RWPE2 (cell line): ENCODE measurements at regions not wholly inside any gene's neighbourhood (a gene's known extent, or its start where the extent isn't known, plus 50 kb on each side); places are given as distances from the start of the nearest gene placed in this dataset.

ENCODE experiments used
- ATAC-seq: fragments of 200-7000 bp; cut with Tn5 transposase; 3 replicates; pipeline ENCODE4 v1.9.1; 2021; ENCODE audit warnings: low read depth
- DNase-seq: peaks from one replicate; pipeline ENCODE4 v3.0.0-alpha.2; 2020; ENCODE audit warnings: low spot score
- H3K27ac ChIP-seq: fragments of 450-650 bp; 2 replicates; pipeline ENCODE4 v1.5.1; 2017; ENCODE audit warnings: mild to moderate bottlenecking; ENCODE audit not compliant: poor library complexity, severe bottlenecking
- H3K27me3 ChIP-seq: fragments of 250-450 bp; sonication (Bioruptor Pico); 2 replicates; pipeline ENCODE4 v1.5.1; 2021; ENCODE audit warnings: mild to moderate bottlenecking, moderate library complexity; ENCODE audit not compliant: insufficient read depth, poor library complexity, severe bottlenecking
- H3K36me3 ChIP-seq: fragments of 250-450 bp; sonication (Bioruptor Pico); 2 replicates; pipeline ENCODE4 v1.5.1; 2020; ENCODE audit warnings: low read depth, mild to moderate bottlenecking, moderate library complexity
- H3K4me1 ChIP-seq: fragments of 250-450 bp; sonication (Bioruptor Pico); 2 replicates; pipeline ENCODE4 v1.5.1; 2021; ENCODE audit warnings: mild to moderate bottlenecking, moderate library complexity; ENCODE audit not compliant: insufficient read depth, poor library complexity, severe bottlenecking
- H3K4me3 ChIP-seq: fragments of 250-450 bp; sonication (Bioruptor Pico); 2 replicates; pipeline ENCODE4 v1.5.1; 2021; ENCODE audit warnings: mild to moderate bottlenecking, moderate library complexity; ENCODE audit not compliant: severe bottlenecking
- H3K9me3 ChIP-seq: fragments of 250-450 bp; sonication (Bioruptor Pico); 2 replicates; pipeline ENCODE4 v1.5.1; 2021; ENCODE audit warnings: mild to moderate bottlenecking, moderate library complexity; ENCODE audit not compliant: severe bottlenecking
- CTCF ChIP-seq: fragments of 450-650 bp; IDR thresholded peaks from one replicate; pipeline ENCODE4 v1.5.1; 2017; ENCODE audit warnings: mild to moderate bottlenecking, moderate library complexity; ENCODE audit not compliant: poor library complexity, severe bottlenecking

GRCh38 chr6:126570507-126570906, 230.6 kb downstream of the CENPW start:
- Histone ChIP-seq H3K36me3 (no peaks in the 10 kb centered on the region), H3K27ac (no peak overlapping the region), H3K4me1 (no peaks in the 10 kb centered on the region), H3K4me3 (no peak overlapping the region), H3K9me3 (no peaks in the 10 kb centered on the region), H3K27me3 (no peaks in the 10 kb centered on the region)
- no peak for TF ChIP-seq CTCF
- ATAC-seq = no peak
- DNase-seq = no peak

- Histone ChIP-seq H3K27ac (no peak overlapping the region), H3K4me3 (no peak overlapping the region), H3K4me1 (no peaks in the 10 kb centered on the region), H3K9me3 (no peaks in the 10 kb centered on the region), H3K27me3 (no peaks in the 10 kb centered on the region), H3K36me3 (no peaks in the 10 kb centered on the region)
- DNase-seq (no peak), ATAC-seq (no peak)
- no peak for TF ChIP-seq CTCF
Measured at GRCh38 chr6:126574301-126574700, 234.4 kb downstream of the CENPW start.

- DNase-seq (no peak), ATAC-seq (no peak)
- no peaks in the 10 kb centered on the region for H3K27me3 ChIP-seq
- no peak for TF ChIP-seq CTCF
- no peak overlapping the region for H3K27ac ChIP-seq
- no peaks in the 10 kb centered on the region for H3K9me3 ChIP-seq
- H3K4me3 ChIP-seq = no peak overlapping the region
- no peaks in the 10 kb centered on the region for H3K36me3 ChIP-seq
- no peaks in the 10 kb centered on the region for H3K4me1 ChIP-seq
Measured at GRCh38 chr6:126581316-126581715, 241.4 kb downstream of the CENPW start.

- DNase-seq (no peak), ATAC-seq (no peak)
- no peak overlapping the region for H3K27ac ChIP-seq
- H3K9me3 ChIP-seq = no peaks in the 10 kb centered on the region
- no peak for TF ChIP-seq CTCF
- H3K4me1 ChIP-seq = no peaks in the 10 kb centered on the region
- H3K36me3 ChIP-seq = no peaks in the 10 kb centered on the region
- H3K4me3 ChIP-seq = no peak overlapping the region
- H3K27me3 ChIP-seq = no peaks in the 10 kb centered on the region
Measured at GRCh38 chr6:126600258-126600916, 260.5 kb downstream of the CENPW start.

- H3K27me3 ChIP-seq = no peaks in the 10 kb centered on the region
- ATAC-seq = no peak
- H3K9me3 ChIP-seq = no peaks in the 10 kb centered on the region
- no peak for TF ChIP-seq CTCF
- no peaks in the 10 kb centered on the region for H3K36me3 ChIP-seq
- DNase-seq = no peak
- no peak overlapping the region for H3K4me3 ChIP-seq
- no peak overlapping the region for H3K27ac ChIP-seq
- H3K4me1 ChIP-seq = no peaks in the 10 kb centered on the region
Measured at GRCh38 chr6:126603410-126603809, 263.5 kb downstream of the CENPW start.
